ENCODE measurements at regions not wholly inside any gene's neighbourhood (a gene's known extent, or its start where the extent isn't known, plus 50 kb on each side); places are given as distances from the start of the nearest gene placed in this dataset.

DNA sequence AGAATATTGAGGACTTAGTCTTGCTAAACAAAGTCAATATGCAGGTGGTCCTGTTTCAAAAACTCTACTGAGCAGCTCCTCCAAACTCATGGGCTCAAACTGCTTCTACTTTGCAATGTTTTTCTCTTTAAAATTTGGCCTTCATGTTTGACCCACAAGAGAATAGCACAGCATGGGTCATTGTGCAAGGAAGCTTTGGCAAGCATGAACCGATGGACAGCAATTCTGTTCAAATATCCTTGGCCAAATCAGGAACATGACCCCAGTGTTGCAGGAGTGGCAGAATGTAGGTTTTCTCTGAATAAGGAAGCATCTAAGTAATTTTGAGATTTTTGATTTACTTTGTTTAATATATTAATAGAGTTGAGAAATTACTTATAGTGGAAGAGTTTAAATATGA is 477.9 kb downstream of the KCNJ3 start (continued):
- TF ChIP-seq, protein P1, sequence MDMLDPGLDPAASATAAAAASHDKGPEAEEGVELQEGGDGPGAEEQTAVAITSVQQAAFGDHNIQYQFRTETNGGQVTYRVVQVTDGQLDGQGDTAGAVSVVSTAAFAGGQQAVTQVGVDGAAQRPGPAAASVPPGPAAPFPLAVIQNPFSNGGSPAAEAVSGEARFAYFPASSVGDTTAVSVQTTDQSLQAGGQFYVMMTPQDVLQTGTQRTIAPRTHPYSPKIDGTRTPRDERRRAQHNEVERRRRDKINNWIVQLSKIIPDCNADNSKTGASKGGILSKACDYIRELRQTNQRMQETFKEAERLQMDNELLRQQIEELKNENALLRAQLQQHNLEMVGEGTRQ (IDR thresholded peaks at IDR 0.05; ENCODE audit: low read length) = no peak

All from H1 (cell line).